DOHH2 (cell line): ENCODE measurements at regions not wholly inside any gene's neighbourhood (a gene's known extent, or its start where the extent isn't known, plus 50 kb on each side); places are given as distances from the start of the nearest gene placed in this dataset.

Experiments used
- CTCF ChIP-seq: fragments of 200-600 bp; sonication (generic); IDR thresholded peaks from one replicate; pipeline ENCODE4 v1.5.1; 2014; ENCODE audit warnings: antibody characterized with exemption, mild to moderate bottlenecking, low read depth, low read length; ENCODE audit not compliant: poor library complexity, severe bottlenecking
- EZH2phosphoT487 ChIP-seq: fragments of 200-600 bp; sonication (generic); IDR thresholded peaks from 2 replicates; pipeline ENCODE4 v1.6.1; 2017; ENCODE audit warnings: borderline replicate concordance, mild to moderate bottlenecking, antibody characterized with exemption, low read length, moderate library complexity, mixed read lengths

- TF ChIP-seq CTCF (no peak), EZH2phosphoT487 (no peak)
Observed at GRCh38 chr4:31189938-31190337, 469.8 kb downstream of the PCDH7 start.
